Pancreas (tissue), 10 donors: ENCODE measurements at regions not wholly inside any gene's neighbourhood (a gene's known extent, or its start where the extent isn't known, plus 50 kb on each side); places are given as distances from the start of the nearest gene placed in this dataset.
A peak's percentile ranks its signal among the peaks of the same experiment; 100 is the strongest.

Source experiments
- ATAC-seq, 4 donors: fragments of 200-7000 bp; cut with Tn5 transposase; one replicate each; pipeline versions ENCODE4 v1.8.0 to v1.9.1; 2020; ENCODE audit warnings: mild to moderate bottlenecking in 4 of 4, moderate library complexity in 4 of 4
- DNase-seq, 6 donors: peaks; one replicate each; pipeline ENCODE4 v3.0.0-alpha.2; 2020
- FAIRE-seq: peaks from 2 replicates; lab custom pipeline; 2012; peaks lifted over from hg19 to GRCh38; lab: Jason Lieb, UNC
- H3K27ac ChIP-seq, 4 donors: fragments of 200-600 bp; sonication (generic); 1 replicate in 3 of 4; 2 replicates in 1 of 4; pipeline versions ENCODE4 v1.5.0 to v1.8.0; 2020
- H3K27me3 ChIP-seq, 4 donors: fragments of 200-600 bp; one replicate each; pipeline ENCODE4 v1.8.0; 2021
- H3K36me3 ChIP-seq, 3 donors: fragments of 200-600 bp; sonication (generic) in 1 of 3; one replicate each; pipeline versions ENCODE4 v1.5.0 to v1.8.0; 2020 to 2021
- H3K4me1 ChIP-seq, 3 donors: fragments of 200-600 bp; one replicate each; pipeline ENCODE4 v1.8.0; 2021
- H3K4me3 ChIP-seq, 4 donors: fragments of 200-600 bp; sonication (generic) in 2 of 4; one replicate each; pipeline versions ENCODE4 v1.5.0 to v1.8.0; 2020 to 2021
- H3K9me3 ChIP-seq, 4 donors: fragments of 200-600 bp; one replicate each; pipeline ENCODE4 v1.8.0; 2021
- WGBS, 2 donors: extraction: QIAGEN DNeasy Blood & Tissue Kit; methylation state at CpG; one replicate each; pipeline ENCODE4 v1.1.7; 2013; 5-methylcytosine and 5-hydroxymethylcytosine counted together
- intact Hi-C, 3 donors: fragments of 100-400 bp; cut with DNase I; formaldehyde crosslinking; loops; one replicate each; pipeline versions ENCODE4 v1.11.1 to v1.14.2; 2022
- TF ChIP-seq, protein P1 (sequence below), 4 donors: fragments of 200-600 bp; sonication (generic) in 3 of 4; IDR thresholded peaks; one replicate each; pipeline versions ENCODE4 v1.5.0 to v1.8.0; 2021; ENCODE audit warnings: antibody characterized with exemption in 4 of 4
- donor health status: healthy with polysubstance abuse.
- donor health status: DM: no; HTN: no; CAD: no; lungs with moderate emphysema.
- donor health status: DM: no; HTN: no; CAD: no.
- donor health status: control.
- donor health status: control.
- donor health status: Bipolar disorder and iron deficiency.
- donor health status: DM: yes; HTN: yes; CAD: no.
- donor health status: DM: no; HTN: no; CAD: no.
- donor health status: DM: no; HTN: no; CAD: no.
- donor health status: DM: yes; HTN: yes; CAD: no.

DNA sequence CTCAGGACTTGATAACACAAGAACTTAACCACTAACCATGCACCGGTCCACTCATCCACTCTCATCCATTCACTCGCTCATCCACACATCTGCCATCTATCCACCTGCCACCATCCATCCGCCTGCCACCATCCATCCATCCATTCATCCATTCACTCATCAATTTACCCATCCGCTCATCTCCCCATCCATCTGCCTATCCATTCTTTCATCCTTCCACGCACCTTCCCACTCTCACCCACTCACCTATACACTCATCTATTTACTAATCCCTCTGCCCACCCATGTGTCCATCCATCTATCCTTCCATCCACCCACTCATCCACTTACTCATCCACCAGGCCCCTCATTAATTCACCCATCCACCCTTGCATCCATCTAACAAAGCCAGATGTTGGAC lies 131.0 kb downstream of the MRM1 start:
- H3K36me3 ChIP-seq, result no peaks in the 10 kb centered on the region
- FAIRE-seq (no peak), DNase-seq (peak in 1 of 6 donors; percentile 2), ATAC-seq (no peak)
- H3K27me3 ChIP-seq, result peaks cover 0 to 13% (median 0%) of the 10 kb centered on the region in 4 donors
- intact Hi-C loops, result no loop called here
- no peaks in the 10 kb centered on the region for H3K4me1 ChIP-seq
- TF ChIP-seq, protein P1, sequence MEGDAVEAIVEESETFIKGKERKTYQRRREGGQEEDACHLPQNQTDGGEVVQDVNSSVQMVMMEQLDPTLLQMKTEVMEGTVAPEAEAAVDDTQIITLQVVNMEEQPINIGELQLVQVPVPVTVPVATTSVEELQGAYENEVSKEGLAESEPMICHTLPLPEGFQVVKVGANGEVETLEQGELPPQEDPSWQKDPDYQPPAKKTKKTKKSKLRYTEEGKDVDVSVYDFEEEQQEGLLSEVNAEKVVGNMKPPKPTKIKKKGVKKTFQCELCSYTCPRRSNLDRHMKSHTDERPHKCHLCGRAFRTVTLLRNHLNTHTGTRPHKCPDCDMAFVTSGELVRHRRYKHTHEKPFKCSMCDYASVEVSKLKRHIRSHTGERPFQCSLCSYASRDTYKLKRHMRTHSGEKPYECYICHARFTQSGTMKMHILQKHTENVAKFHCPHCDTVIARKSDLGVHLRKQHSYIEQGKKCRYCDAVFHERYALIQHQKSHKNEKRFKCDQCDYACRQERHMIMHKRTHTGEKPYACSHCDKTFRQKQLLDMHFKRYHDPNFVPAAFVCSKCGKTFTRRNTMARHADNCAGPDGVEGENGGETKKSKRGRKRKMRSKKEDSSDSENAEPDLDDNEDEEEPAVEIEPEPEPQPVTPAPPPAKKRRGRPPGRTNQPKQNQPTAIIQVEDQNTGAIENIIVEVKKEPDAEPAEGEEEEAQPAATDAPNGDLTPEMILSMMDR (IDR thresholded peaks at IDR 0.05), result no peak
- no peak overlapping the region for H3K27ac ChIP-seq
- H3K4me3 ChIP-seq, result no peak overlapping the region
- H3K9me3 ChIP-seq, result no peaks in the 10 kb centered on the region
- 85 to 91% methylated on average over 5 of the region's 5 CpGs for WGBS, 2 donors

DNA sequence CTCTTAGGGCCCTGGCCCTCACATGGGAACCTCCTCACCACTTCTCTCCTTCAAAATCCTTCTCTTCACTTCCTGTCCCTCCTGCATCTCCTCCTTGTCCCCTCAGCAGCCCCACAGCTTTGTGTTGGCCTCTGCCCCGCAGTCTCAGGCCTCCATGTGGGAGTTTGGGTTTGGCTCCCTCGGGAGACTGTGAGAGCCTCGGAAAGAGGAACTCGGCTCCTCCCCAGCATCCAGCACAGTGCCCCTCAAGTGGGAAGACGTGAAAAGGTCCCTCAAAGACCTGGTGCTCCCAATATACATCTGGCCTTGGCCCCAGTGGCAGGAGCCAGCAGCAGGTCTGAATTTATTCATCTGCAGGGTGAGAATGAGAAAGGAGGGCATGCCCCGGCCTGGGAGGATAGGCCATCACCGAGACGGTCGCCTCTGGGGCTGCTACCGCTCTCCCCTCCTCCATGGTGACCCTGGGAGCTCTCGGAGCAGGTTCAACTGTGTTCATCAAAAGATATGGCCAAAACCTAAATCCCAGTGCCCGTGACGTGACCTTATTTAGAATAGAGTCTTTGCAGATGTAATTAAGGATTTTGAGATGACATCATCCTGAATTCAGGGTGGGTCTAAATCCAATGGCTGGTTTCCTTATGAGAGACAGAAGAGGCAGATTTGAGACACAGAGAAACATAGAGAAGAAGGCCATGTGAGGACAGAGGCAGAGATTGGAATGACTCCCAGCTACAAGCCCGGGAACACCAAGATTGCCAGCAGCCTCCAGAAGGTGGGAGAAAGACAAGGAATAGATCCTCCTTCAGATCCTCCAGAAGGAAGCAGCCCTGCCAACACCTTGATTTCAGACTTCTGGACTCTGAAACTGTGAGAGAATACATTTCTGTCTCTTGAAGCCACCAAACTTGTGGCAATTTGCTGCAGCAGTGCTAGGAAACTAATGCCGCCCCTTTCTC lies 135.1 kb downstream of the MRM1 start:
- no peaks in the 10 kb centered on the region for H3K9me3 ChIP-seq
- no peaks in the 10 kb centered on the region for H3K36me3 ChIP-seq
- intact Hi-C loops, result no loop called here
- ATAC-seq (no peak), DNase-seq (no peak), FAIRE-seq (no peak)
- no peaks in the 10 kb centered on the region for H3K4me1 ChIP-seq
- WGBS, 2 donors, result 60 to 72% methylated on average over 15 of the region's 15 CpGs
- no peak overlapping the region for H3K4me3 ChIP-seq
- TF ChIP-seq, protein P1 (IDR thresholded peaks at IDR 0.05), result no peak
- peaks cover 0 to 13% (median 0%) of the 10 kb centered on the region in 4 donors for H3K27me3 ChIP-seq
- no peak overlapping the region for H3K27ac ChIP-seq

DNA sequence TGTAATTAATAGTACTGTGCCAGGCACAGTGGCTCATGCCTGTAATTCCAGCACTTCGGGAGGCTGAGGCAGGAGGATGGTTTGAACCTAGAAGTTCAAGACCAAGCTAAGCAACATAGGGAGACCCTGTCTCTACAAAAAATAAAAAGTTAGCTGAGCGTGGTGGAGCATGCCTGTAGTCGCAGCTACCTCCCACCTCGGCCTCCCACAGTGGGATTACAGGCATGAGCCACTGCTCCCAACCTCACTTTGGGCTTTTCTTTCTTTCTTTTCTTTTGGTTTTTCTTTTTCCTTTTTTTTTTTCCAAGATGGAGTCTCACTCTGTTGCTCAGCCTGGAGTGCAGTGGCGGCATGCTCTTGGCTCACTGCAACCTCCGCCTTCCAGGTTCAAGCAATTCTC lies 137.8 kb downstream of the MRM1 start:
- H3K4me1 ChIP-seq, result no peaks in the 10 kb centered on the region
- FAIRE-seq, result no peak
- WGBS, 2 donors, result 73% methylated on average over 6 of the region's 6 CpGs

DNA sequence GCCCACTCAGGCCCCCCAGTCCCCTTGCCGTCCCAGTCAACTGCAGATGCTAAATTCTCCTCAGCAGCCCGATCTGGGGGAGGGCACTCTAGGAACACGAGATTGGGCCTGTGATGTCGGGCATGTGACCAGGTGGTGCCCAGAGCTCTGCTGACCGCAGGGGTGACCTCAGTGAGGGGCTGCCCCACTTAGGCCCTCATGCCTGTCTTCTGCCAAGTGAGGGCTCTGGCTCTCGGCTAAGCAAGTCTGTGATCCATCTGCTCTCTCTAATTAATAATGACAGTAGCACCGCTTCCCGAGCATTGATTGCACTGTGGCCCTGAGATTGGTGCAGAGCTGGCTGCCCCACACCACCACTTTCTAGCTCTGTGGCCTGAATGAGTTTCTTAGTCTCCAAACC lies 138.8 kb downstream of the MRM1 start:
- TF ChIP-seq, protein P1 (IDR thresholded peaks at IDR 0.05), result no peak
- ATAC-seq (no peak), DNase-seq (no peak), FAIRE-seq (no peak)
- Histone ChIP-seq H3K9me3 (no peaks in the 10 kb centered on the region), H3K4me1 (no peaks in the 10 kb centered on the region), H3K27me3 (no peaks in the 10 kb centered on the region), H3K27ac (no peak overlapping the region), H3K4me3 (no peak overlapping the region), H3K36me3 (no peaks in the 10 kb centered on the region)
- intact Hi-C loops, result no loop called here
- 62 to 64% methylated on average over 8 of the region's 8 CpGs for WGBS, 2 donors

More for the DNA sequence above, 137.8 kb downstream of the MRM1 start:
- ATAC-seq (no peak), DNase-seq (no peak)
- Histone ChIP-seq H3K27me3 (no peaks in the 10 kb centered on the region), H3K27ac (no peak overlapping the region), H3K4me3 (no peak overlapping the region), H3K9me3 (no peaks in the 10 kb centered on the region), H3K36me3 (no peaks in the 10 kb centered on the region)
- intact Hi-C loops, result no loop called here
- TF ChIP-seq, protein P1 (IDR thresholded peaks at IDR 0.05), result no peak
